HUES48 (cell line): ENCODE measurements at regions not wholly inside any gene's neighbourhood (a gene's known extent, or its start where the extent isn't known, plus 50 kb on each side); places are given as distances from the start of the nearest gene placed in this dataset.
"Not testable (repeated sequence)": the region's sequence is repeated elsewhere in the genome, so short reads cannot be mapped to it uniquely, and the experiment has no call there.

Source experiments
- H3K27ac ChIP-seq: one replicate; pipeline ENCODE4 v1.7.0; 2013; ENCODE audit warnings: low read depth, low read length, inconsistent platforms
- H3K27me3 ChIP-seq: 2 replicates; pipeline ENCODE4 v1.6.1; 2013; ENCODE audit warnings: mild to moderate bottlenecking, low read length; ENCODE audit not compliant: control insufficient read depth, insufficient read depth
- H3K36me3 ChIP-seq: 2 replicates; pipeline ENCODE4 v1.6.1; 2013; ENCODE audit warnings: low read length; ENCODE audit not compliant: control insufficient read depth, insufficient read depth
- H3K4me1 ChIP-seq: 2 replicates; pipeline ENCODE4 v1.6.1; 2013; ENCODE audit warnings: mild to moderate bottlenecking, low read length; ENCODE audit not compliant: control insufficient read depth, insufficient read depth
- H3K4me3 ChIP-seq: 2 replicates; pipeline ENCODE4 v1.5.1; 2013; ENCODE audit warnings: mild to moderate bottlenecking, low read depth, low read length
- H3K9ac ChIP-seq: 2 replicates; pipeline ENCODE4 v1.6.1; 2013; ENCODE audit warnings: mild to moderate bottlenecking, low read depth, low read length, moderate library complexity
- H3K9me3 ChIP-seq: 2 replicates; pipeline ENCODE4 v1.6.1; 2013; ENCODE audit warnings: low read length; ENCODE audit not compliant: control insufficient read depth, insufficient read depth

DNA sequence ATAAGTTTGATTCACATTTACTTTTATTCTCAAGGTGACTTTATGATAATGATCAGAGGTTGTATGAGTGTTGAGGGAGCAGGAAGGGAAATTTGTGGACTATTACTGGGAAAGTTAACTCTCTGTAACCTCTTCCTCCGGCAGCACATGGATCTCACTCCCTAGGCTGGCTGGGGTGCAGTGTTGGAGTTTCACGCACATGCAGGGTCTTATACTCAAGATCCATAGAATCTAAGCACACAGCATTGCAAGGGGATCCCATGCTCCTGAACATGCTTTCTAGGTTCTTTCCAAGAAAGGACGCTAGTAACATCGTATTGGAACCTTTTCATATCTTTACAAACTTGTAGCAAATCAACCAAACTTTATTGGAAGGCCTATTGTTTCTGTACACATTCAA is 757.6 kb upstream of the TPTE start:
- H3K4me3 ChIP-seq, result peak overlapping the region; percentile 20; the same call in 1 of the 2 replicates
- no peak overlapping the region for H3K27ac ChIP-seq
- no peak overlapping the region for H3K9ac ChIP-seq
- no peaks in the 10 kb centered on the region for H3K36me3 ChIP-seq
- H3K9me3 ChIP-seq, result peaks cover 95% of the 10 kb centered on the region
- no peaks in the 10 kb centered on the region for H3K4me1 ChIP-seq
- H3K27me3 ChIP-seq, result no peaks in the 10 kb centered on the region

DNA sequence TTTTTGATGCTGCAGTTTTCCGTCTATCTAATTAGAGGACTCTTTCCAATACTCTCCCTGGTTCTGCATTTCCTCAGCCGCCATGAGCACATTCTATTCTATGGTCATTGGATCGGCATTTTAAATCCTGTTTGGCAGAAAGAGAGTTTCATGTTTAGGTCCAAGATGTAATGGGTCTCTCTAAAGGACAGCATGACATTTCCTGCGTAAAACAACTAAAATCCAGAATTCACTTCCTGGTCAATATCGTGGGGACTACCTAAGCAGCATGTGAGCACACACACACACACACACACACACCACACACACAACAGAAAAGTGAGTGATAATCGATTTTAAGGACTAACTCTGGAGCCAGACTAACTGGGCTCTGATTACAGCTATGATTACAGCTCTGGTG is 757.1 kb upstream of the TPTE start:
- not testable (repeated sequence) for H3K4me1 ChIP-seq, H3K36me3 ChIP-seq, H3K27me3 ChIP-seq, H3K27ac ChIP-seq, H3K4me3 ChIP-seq, H3K9ac ChIP-seq
- H3K9me3 ChIP-seq, result peaks cover 95% of the 10 kb centered on the region

DNA sequence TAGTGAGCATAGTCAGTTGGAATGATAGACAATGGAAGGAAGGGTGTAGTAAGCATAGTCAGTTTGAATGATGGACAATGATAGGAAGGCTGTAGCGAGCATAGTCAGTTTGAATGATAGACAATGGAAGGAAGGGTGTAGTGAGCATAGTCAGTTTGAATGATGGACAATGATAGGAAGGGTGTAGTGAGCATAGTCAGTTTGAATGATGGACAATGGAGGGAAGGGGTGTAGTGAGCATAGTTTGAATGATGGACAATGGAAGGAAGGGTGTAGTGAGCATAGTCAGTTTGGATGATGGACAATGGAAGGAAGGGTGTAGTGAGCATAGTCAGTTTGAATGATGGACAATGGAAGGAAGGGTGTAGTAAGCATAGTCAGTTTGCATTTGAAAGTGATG is 755.8 kb upstream of the TPTE start:
- not testable (repeated sequence) for H3K27ac ChIP-seq, H3K36me3 ChIP-seq, H3K4me3 ChIP-seq, H3K9ac ChIP-seq, H3K27me3 ChIP-seq, H3K4me1 ChIP-seq
- H3K9me3 ChIP-seq, result peaks cover 95% of the 10 kb centered on the region

DNA sequence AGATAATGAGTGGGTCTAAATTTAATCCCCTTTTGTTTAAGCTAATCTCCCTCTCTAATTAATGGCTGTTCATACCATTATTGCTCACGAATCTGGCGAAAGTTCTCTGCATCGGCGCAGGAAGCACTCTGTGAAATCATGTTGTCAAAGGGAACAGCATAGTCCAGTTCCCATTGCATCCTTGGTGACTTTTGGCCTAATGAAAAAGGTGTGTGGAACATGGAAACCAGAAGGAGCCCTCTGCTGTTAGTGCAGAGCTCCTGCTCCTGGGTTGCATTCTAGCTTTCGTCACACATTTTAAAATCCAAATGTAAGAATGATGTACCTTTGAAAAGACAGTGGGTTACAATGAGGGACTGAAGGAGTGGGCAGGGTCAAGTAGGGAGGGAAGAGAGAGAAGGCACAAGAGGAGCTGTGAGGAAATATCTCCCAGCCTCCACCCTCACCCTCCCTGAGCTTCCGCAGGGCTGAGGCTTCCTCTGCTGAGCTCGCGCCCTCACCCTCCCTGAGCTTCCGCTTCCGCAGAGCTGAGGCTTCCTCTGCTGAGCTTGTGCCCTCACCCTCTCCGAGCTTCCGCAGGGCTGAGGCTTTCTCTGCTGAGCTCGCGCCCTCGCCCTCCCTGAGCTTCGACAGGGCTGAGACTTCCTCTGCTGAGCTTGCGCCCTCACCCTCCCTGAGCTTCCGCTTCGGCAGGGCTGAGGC is 754.3 kb upstream of the TPTE start:
- not testable (repeated sequence) for H3K9ac ChIP-seq, H3K36me3 ChIP-seq, H3K4me1 ChIP-seq, H3K27ac ChIP-seq, H3K27me3 ChIP-seq
- Histone ChIP-seq H3K9me3 (peaks cover 97% of the 10 kb centered on the region), H3K4me3 (0 out of 2 replicates have a peak overlapping the region, but pooled peaks have one; percentile 11)

DNA sequence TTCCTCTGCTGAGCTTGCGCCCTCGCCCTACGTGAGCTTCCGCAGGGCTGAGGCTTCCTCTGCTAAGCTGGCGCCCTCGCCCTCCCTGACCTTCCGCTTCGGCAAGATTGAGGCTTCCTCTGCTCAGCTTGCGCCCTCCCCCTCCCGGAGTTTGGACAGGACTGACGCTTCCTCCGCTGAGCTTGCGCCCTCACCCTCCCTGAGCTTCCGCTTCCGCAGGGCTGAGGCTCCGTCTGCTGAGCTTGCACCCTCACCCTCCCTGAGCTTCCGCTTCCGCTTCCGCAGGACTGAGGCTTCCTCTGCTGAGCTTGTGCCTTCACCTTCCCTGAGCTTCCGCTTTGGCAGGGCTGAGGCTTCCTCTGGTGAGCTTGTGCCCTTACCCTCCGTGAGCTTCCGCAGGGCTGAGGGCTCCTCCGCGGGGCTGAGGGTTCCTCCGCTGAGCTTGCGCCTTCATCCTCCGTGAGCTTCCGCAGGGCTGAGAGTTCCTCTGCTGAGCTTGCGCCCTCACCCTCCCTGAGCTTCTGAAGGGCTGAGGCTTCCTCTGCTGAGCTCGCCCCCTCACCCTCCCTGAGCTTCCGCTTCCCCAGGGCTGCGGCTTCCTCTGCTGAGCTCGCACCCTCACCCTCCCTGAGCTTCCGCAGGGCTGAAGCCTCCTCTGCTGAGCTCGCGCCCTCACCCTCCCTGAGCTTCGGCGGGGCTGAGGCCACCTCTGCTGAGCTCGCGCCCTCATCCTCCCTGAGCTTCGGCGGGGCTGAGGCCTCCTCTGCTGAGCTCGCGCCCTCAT is 753.6 kb upstream of the TPTE start:
- Histone ChIP-seq H3K9ac (no peak overlapping the region), H3K4me3 (0 out of 2 replicates have a peak overlapping the region, but pooled peaks have one; percentile 11), H3K27ac (no peak overlapping the region), H3K4me1 (no peaks in the 10 kb centered on the region), H3K36me3 (no peaks in the 10 kb centered on the region), H3K27me3 (no peaks in the 10 kb centered on the region), H3K9me3 (peaks cover 97% of the 10 kb centered on the region)

DNA sequence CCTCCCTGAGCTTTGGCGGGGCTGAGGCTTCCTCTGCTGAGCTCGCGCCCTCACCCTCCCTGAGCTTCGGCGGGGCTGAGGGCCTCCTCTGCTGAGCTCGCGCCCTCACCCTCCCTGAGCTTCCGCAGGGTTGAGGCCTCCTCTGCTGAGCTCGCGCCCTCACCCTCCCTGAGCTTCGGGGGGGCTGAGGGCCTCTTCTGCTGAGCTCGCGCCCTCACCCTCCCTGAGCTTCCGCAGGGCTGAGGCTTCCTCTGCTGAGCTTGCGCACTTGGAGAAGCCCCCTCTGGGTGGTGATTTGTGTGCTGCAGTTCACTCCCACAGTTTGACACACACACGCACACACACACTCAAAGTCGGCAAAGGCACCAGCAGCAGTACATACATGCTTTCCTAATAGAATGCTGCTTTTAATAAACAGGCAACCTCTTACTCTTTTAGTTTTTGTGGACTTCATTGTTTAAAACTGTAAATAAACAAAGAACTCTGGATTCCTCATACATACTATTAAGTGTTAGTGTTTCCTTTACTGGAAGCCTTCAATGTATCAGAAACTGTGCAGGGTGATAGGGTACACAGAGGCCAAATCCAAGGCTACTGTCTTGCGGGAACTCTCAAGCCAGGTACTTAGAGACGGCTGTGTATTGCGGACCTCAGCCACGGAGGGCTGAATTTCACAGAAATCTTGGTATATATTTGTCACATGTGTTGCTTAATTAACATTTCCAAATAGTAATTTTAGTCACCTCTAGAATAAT is 752.8 kb upstream of the TPTE start:
- H3K4me1 ChIP-seq, H3K27ac ChIP-seq, H3K4me3 ChIP-seq, H3K9ac ChIP-seq, H3K27me3 ChIP-seq, H3K36me3 ChIP-seq: not testable (repeated sequence)
- peaks cover 96% of the 10 kb centered on the region for H3K9me3 ChIP-seq

DNA sequence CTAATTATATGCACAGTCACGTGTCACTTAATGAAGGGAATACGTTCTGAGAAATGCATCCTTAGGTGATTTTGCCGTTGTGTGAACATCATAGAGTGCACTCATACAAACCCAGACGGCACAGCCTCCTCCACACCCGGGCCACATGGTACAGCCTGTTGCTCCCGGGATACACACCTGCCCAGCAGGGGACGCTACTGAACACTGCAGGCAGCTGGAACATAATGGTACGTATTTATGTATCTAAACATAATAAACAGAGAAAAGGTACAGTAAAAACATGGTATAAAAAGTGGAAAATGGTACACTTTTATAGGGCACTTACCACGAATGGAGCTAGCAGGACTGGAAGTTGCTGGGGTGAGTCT is 752.3 kb upstream of the TPTE start:
- peaks cover 95% of the 10 kb centered on the region for H3K9me3 ChIP-seq
- H3K9ac ChIP-seq, H3K27ac ChIP-seq, H3K4me3 ChIP-seq, H3K27me3 ChIP-seq, H3K4me1 ChIP-seq, H3K36me3 ChIP-seq: not testable (repeated sequence)

DNA sequence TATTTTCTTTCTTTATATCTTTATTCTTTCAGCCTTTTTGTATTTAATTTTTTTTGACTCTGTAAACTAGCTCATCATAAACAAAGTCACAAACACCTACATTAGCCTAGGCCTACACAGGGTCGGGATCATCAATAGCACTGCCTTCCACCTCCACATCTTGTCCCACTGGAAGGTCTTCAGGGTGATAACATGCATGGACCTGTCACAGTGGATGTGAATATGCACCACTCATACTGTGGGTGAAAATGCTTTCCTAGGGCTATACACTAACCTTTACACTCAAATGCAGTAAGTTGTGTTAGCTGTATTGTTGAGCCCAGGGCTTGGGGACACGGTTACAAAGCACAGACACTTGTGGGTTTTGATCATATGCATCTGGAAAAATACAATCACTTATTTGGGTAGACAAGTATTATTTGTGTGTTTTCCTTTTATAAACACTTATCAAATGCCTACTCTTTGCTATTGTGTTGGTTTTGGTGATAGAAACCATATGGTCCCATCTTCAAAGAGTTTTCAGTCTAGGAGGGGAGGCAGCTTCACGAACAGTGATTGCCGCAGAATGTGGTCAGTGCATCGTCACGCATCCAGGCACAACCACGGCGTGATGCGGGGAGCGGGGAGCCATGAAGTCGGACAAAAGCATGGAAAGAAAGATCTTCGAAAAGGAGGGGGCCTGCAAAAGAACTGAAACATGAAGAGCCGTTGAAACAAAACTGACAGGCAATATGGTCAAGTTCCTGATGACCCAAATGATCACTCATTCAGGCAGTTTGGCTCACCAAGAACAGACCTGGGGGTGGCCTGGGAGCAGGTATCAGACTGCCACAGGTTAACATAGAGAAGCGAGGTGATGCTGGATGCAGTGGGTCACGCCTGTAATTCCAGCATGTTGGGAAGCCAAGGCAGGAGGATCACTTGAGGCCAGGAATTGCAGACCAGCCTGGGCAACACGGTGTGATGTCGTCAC is 751.4 kb upstream of the TPTE start:
- peaks cover 98% of the 10 kb centered on the region for H3K9me3 ChIP-seq
- H3K4me1 ChIP-seq, H3K27me3 ChIP-seq: not testable (repeated sequence)

DNA sequence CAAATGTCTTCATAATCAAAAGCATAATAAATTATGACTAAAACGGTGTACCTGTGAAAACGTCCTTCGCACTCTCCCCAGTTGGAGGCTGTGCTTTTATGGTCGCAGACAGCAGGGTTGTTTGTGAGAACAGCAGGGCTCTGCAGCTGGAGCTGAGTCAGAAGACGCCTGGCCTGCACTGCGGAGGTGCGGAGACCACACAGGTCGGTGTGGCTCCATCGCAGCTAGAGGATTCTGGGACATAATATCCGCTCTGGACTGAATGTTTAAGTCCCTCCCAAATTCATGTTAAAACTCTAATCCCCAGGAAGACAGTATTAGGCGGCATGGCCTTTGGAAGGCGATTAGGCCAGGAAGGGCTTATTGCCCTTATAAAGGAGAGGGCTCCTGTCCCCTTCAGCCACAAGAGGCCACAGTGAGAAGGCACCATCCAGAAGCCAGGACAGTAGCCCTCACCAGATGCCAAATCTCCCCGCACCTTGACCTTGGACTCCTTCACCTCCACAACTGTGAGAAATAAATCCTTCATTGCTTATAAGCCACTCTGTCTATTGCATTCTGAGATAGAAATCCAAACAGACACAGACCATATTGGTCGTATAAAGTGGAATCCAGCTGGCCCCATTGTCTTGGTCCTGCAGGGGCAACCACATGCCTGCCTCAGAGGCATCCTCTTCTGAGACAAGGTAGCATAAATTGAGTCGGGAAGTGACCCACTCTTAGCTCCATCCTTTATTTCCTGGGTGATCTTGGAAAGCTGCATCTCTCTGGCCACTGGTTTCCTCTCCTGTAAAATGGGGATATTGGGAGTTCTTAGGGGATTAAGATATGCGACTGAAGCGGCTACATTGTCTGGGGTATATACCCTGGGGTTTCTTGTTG is 749.7 kb upstream of the TPTE start:
- H3K9ac ChIP-seq, H3K27me3 ChIP-seq, H3K27ac ChIP-seq, H3K4me1 ChIP-seq, H3K4me3 ChIP-seq, H3K36me3 ChIP-seq: not testable (repeated sequence)
- peaks cover 98% of the 10 kb centered on the region for H3K9me3 ChIP-seq

More for the DNA sequence above, 751.4 kb upstream of the TPTE start:
- not testable (repeated sequence) for H3K9ac ChIP-seq, H3K27ac ChIP-seq, H3K36me3 ChIP-seq, H3K4me3 ChIP-seq

DNA sequence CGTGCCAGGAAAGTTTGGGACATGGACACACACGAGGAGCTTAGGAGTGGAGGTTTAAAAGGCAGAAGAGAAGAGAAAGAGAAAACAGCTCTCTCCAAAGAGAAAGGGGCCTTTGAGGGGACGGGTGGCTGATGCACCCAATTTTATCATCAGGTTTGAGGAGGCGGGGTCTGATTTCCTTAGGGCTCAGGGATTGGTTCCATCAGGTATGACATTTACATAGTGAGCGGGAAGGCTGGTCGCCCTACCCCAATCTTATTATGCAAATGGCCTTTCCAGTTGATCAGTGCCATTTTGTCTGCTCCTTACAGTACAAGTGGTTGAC is 749.1 kb upstream of the TPTE start:
- Histone ChIP-seq H3K9me3 (peaks cover 98% of the 10 kb centered on the region), H3K36me3 (no peaks in the 10 kb centered on the region), H3K27me3 (no peaks in the 10 kb centered on the region), H3K27ac (no peak overlapping the region), H3K4me1 (no peaks in the 10 kb centered on the region), H3K9ac (no peak overlapping the region), H3K4me3 (no peak overlapping the region)
